HG02623 (cell line): ENCODE measurements at regions not wholly inside any gene's neighbourhood (a gene's known extent, or its start where the extent isn't known, plus 50 kb on each side); places are given as distances from the start of the nearest gene placed in this dataset.
"Not testable (repeated sequence)": the region's sequence is repeated elsewhere in the genome, so short reads cannot be mapped to it uniquely, and the experiment has no call there.

ENCODE experiments used
- ATAC-seq: cut with Tn5 transposase; IDR thresholded peaks from one replicate; pipeline ENCODE4 v1.9.1; 2021; ENCODE audit warnings: moderate library complexity; ENCODE audit not compliant: unreplicated experiment

GRCh38 chr18:42306594-42306980 lies 351.6 kb downstream of the PIK3C3 start:
- no peak for ATAC-seq

- no peak for ATAC-seq
Measured at GRCh38 chr18:42310956-42311355, 355.9 kb downstream of the PIK3C3 start.

GRCh38 chr18:42326752-42327151 lies 371.7 kb downstream of the PIK3C3 start:
- no peak for ATAC-seq

GRCh38 chr18:42328931-42329330 lies 373.9 kb downstream of the PIK3C3 start:
- ATAC-seq: no peak

GRCh38 chr18:42330296-42330695 lies 375.3 kb downstream of the PIK3C3 start:
- no peak for ATAC-seq

GRCh38 chr18:42333558-42333957 lies 378.5 kb downstream of the PIK3C3 start:
- no peak for ATAC-seq

GRCh38 chr18:42334931-42335330 lies 379.9 kb downstream of the PIK3C3 start:
- ATAC-seq: no peak

- ATAC-seq: no peak
Measured at GRCh38 chr18:42336139-42336538, 381.1 kb downstream of the PIK3C3 start.

- ATAC-seq: not testable (repeated sequence)
Measured at GRCh38 chr18:42337337-42337736, 382.3 kb downstream of the PIK3C3 start.

- no peak for ATAC-seq
Measured at GRCh38 chr18:42338683-42339082, 383.6 kb downstream of the PIK3C3 start.

GRCh38 chr18:42339372-42339771 lies 384.3 kb downstream of the PIK3C3 start:
- no peak for ATAC-seq

- ATAC-seq: no peak
Measured at GRCh38 chr18:42340423-42341009, 385.5 kb downstream of the PIK3C3 start.

- no peak for ATAC-seq
Measured at GRCh38 chr18:42341423-42341822, 386.4 kb downstream of the PIK3C3 start.

GRCh38 chr18:42348722-42349121 lies 393.7 kb downstream of the PIK3C3 start:
- ATAC-seq: no peak

GRCh38 chr18:42351455-42351854 lies 396.4 kb downstream of the PIK3C3 start:
- ATAC-seq: no peak

- ATAC-seq: no peak
Measured at GRCh38 chr18:42360716-42361115, 405.7 kb downstream of the PIK3C3 start.

GRCh38 chr18:42363446-42364441 lies 408.7 kb downstream of the PIK3C3 start:
- no peak for ATAC-seq

- ATAC-seq: no peak
Measured at GRCh38 chr18:42364766-42365165, 409.7 kb downstream of the PIK3C3 start.

- ATAC-seq: no peak
Measured at GRCh38 chr18:42365591-42365990, 410.6 kb downstream of the PIK3C3 start.

- no peak for ATAC-seq
Measured at GRCh38 chr18:42373584-42373983, 418.6 kb downstream of the PIK3C3 start.

- no peak for ATAC-seq
Measured at GRCh38 chr18:42374961-42375360, 419.9 kb downstream of the PIK3C3 start.

- ATAC-seq: not testable (repeated sequence)
Measured at GRCh38 chr18:42378854-42379253, 423.8 kb downstream of the PIK3C3 start.
